DND-41 (cell line): ENCODE measurements at regions not wholly inside any gene's neighbourhood (a gene's known extent, or its start where the extent isn't known, plus 50 kb on each side); places are given as distances from the start of the nearest gene placed in this dataset.

ENCODE experiments used
- CTCF ChIP-seq: IDR thresholded peaks from 2 replicates; pipeline ENCODE4 v1.5.1; 2012; ENCODE audit warnings: borderline replicate concordance, low read length, moderate library complexity, mild to moderate bottlenecking; ENCODE audit not compliant: poor library complexity, severe bottlenecking; ENCODE audit errors: extremely low read depth
- EZH2 ChIP-seq: IDR thresholded peaks from 3 replicates; pipeline ENCODE4 v1.6.1; 2012; ENCODE audit warnings: borderline replicate concordance, low read depth, mild to moderate bottlenecking, moderate library complexity, low read length, inconsistent platforms; ENCODE audit not compliant: severe bottlenecking

- no peak for TF ChIP-seq CTCF
- TF ChIP-seq EZH2, result no peak
Observed at GRCh38 chr4:134624365-134624764, 422.8 kb upstream of the PABPC4L start.
